ENCODE measurements at regions not wholly inside any gene's neighbourhood (a gene's known extent, or its start where the extent isn't known, plus 50 kb on each side); places are given as distances from the start of the nearest gene placed in this dataset.

DNA sequence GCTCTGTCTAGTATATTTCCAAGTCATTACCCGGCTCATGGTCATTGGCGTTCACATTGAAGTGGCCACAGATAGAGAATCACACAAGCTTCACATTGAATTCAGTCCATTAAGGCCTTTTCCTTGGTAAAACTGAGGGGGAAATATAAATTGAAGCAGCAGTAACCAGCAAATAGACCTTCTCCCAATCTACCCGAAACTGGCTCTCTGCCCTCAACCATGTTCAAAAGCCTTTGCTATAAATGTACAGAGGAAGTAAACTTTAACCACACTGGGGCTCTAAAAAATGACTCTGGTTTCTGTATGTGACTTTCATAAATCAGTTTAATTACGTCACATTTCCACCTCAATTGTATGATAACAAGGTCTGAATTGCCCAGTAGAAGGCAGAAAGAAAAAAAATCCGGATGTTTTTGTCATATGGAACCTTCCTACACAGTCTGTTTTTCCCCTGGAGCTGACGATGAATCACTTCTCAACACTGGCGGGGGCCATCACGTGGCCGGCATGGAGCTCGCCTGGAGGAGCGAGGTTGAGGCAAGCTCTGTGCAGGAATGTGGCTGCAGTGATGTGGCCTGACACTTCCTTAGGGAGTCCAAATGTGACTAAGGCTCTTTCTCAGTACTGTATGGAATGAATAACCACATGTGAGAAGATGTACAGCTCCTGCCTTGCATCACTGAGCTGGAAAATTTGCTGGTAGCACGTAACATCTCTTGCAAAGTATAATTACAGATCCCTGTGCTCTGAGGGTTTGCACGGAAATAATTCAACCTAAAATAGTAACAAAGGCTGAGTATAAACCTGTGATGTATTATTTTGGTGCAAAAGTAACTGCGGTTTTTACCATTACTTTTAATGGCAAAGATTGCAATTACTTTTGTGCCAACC lies 58.6 kb upstream of the SNX9 start:
- Histone ChIP-seq H2AFZ (ENCODE audit: low read depth) (peak overlapping the region; percentile 53; the same call in 1 of the 2 replicates), H3K9me2 (no peaks in the 10 kb centered on the region), H3K9me3 (no peaks in the 10 kb centered on the region), H4K20me1 (ENCODE audit: insufficient read depth) (no peaks in the 10 kb centered on the region), H3K36me3 (replicated peaks in 1 of 2; ENCODE audit: control insufficient read depth in 1 of 2, insufficient read depth in 2 of 2, low read length in 1 of 2) (no peaks in the 10 kb centered on the region), H3K9ac (peak overlapping the region; percentile 52; the same call in 1 of the 2 replicates), H3K4me3 (ENCODE audit: low read depth in 2 of 2, low read length in 1 of 2) (no peak overlapping the region), H3K27me3 (ENCODE audit: insufficient read depth) (no peaks in the 10 kb centered on the region), H3K4me1 (ENCODE audit: control insufficient read depth in 1 of 2, insufficient read depth in 2 of 2, low read depth in 1 of 2, low read length in 1 of 2) (peaks cover 17 to 32% of the 10 kb centered on the region in 2 experiments), H3K79me2 (ENCODE audit: insufficient read depth) (no peaks in the 10 kb centered on the region), H3K4me2 (peak overlapping the region; percentile 63; the same call in 1 of the 2 replicates), H3K27ac (ENCODE audit: low read depth in 2 of 2, low read length in 1 of 2) (peak overlapping the region; percentile 82 to 95), H3F3A (replicated peaks; ENCODE audit: insufficient read depth) (peaks cover 32% of the 10 kb centered on the region)
- DNase-seq, result no peak
- CTCF ChIA-PET, result interaction anchor here (1.4 to 3.6 kb wide), 4 partner anchors 8 to 215 kb away, joined by 3 to 29 read pairs (median 6); no protein-coding TSS in a partner anchor
- POLR2A ChIA-PET, result no interaction called here
- 29% methylated on average over 9 of the region's 14 CpGs for WGBS (ENCODE audit: low lambda C conversion rate)
- TF ChIP-seq GATA2 (CRISPR knock-in tag; IDR thresholded peaks at IDR 0.05), result no peak
- TF ChIP-seq EZH2phosphoT487 (IDR thresholded peaks at IDR 0.05; ENCODE audit: borderline replicate concordance, low read depth), result no peak
- no peak; the same call in 1 of the 2 replicates for TF ChIP-seq RXRA (IDR thresholded peaks at IDR 0.05; ENCODE audit: borderline replicate concordance, low read depth)
- TF ChIP-seq FOXJ3 (CRISPR knock-in tag; IDR thresholded peaks at IDR 0.05), result no peak
- TF ChIP-seq, protein P1, sequence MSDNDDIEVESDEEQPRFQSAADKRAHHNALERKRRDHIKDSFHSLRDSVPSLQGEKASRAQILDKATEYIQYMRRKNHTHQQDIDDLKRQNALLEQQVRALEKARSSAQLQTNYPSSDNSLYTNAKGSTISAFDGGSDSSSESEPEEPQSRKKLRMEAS (IDR thresholded peaks at IDR 0.05; ENCODE audit: low read depth), result peak; percentile 96
- no peak for TF ChIP-seq NRF1 (IDR thresholded peaks at IDR 0.05; ENCODE audit: low read depth, low read length)
- peak; percentile 48; the same call in 1 of the 2 replicates for TF ChIP-seq REST (IDR thresholded peaks at IDR 0.05; ENCODE audit: low read depth, low read length)
- peak; percentile 54; the same call in 1 of the 2 replicates for TF ChIP-seq ELF1 (IDR thresholded peaks at IDR 0.05)
- peak; percentile 84 for TF ChIP-seq TCF12 (IDR thresholded peaks at IDR 0.05)
- peak; percentile 61; the same call in 1 of the 2 replicates for TF ChIP-seq MEF2A (IDR thresholded peaks at IDR 0.05; ENCODE audit: borderline replicate concordance, low read depth)
- peak; percentile 79; the same call in 1 of the 2 replicates for TF ChIP-seq SIN3A (IDR thresholded peaks at IDR 0.05; ENCODE audit: borderline replicate concordance, low read depth, low read length)
- peak; percentile 49; the same call in 1 of the 2 replicates for TF ChIP-seq TEAD4 (IDR thresholded peaks at IDR 0.05; ENCODE audit: borderline replicate concordance, insufficient read depth)
- peak; percentile 46; the same call in 1 of the 2 replicates for TF ChIP-seq POLR2AphosphoS5 (IDR thresholded peaks at IDR 0.05; ENCODE audit: low read depth, low read length)
- TF ChIP-seq YY1 (IDR thresholded peaks at IDR 0.05; ENCODE audit: low read depth), result peak; percentile 39; the same call in 1 of the 2 replicates
- no peak for TF ChIP-seq RCOR1 (IDR thresholded peaks at IDR 0.05; ENCODE audit: low read length)
- no peak for TF ChIP-seq CHD2 (IDR thresholded peaks at IDR 0.05; ENCODE audit: low read length, partially characterized antibody)
- TF ChIP-seq MXI1 (IDR thresholded peaks at IDR 0.05; ENCODE audit: low read depth, low read length), result no peak
- TF ChIP-seq JUND (IDR thresholded peaks at IDR 0.05), result peak; percentile 92
- TF ChIP-seq TAF1 (IDR thresholded peaks at IDR 0.05; ENCODE audit: borderline replicate concordance, low read depth, low read length), result peak; percentile 24; the same call in 1 of the 2 replicates
- TF ChIP-seq, protein P2, sequence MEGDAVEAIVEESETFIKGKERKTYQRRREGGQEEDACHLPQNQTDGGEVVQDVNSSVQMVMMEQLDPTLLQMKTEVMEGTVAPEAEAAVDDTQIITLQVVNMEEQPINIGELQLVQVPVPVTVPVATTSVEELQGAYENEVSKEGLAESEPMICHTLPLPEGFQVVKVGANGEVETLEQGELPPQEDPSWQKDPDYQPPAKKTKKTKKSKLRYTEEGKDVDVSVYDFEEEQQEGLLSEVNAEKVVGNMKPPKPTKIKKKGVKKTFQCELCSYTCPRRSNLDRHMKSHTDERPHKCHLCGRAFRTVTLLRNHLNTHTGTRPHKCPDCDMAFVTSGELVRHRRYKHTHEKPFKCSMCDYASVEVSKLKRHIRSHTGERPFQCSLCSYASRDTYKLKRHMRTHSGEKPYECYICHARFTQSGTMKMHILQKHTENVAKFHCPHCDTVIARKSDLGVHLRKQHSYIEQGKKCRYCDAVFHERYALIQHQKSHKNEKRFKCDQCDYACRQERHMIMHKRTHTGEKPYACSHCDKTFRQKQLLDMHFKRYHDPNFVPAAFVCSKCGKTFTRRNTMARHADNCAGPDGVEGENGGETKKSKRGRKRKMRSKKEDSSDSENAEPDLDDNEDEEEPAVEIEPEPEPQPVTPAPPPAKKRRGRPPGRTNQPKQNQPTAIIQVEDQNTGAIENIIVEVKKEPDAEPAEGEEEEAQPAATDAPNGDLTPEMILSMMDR (IDR thresholded peaks at IDR 0.05), result no peak
- TF ChIP-seq NFIC (IDR thresholded peaks at IDR 0.05; ENCODE audit: borderline replicate concordance), result peak; percentile 66
- TF ChIP-seq GABPA (IDR thresholded peaks at IDR 0.05; ENCODE audit: low read depth), result 0 out of 2 replicates have a peak, but pooled peaks have one; percentile 6
- no peak for TF ChIP-seq RAD21 (IDR thresholded peaks at IDR 0.05; ENCODE audit: low read length)
- no peak for TF ChIP-seq RFX5 (IDR thresholded peaks at IDR 0.05; ENCODE audit: low read length)
- TF ChIP-seq SMC3 (IDR thresholded peaks at IDR 0.05; ENCODE audit: low read depth, low read length), result no peak
- TF ChIP-seq PBX3 (IDR thresholded peaks at IDR 0.05), result peak; percentile 76
- peak in 1 of 2 experiments; percentile 78; a peak in 2 of 4 replicates for TF ChIP-seq EP300 (IDR thresholded peaks at IDR 0.05; ENCODE audit: borderline replicate concordance in 1 of 2, low read depth in 1 of 2, low read length in 1 of 2)

Measured in SK-N-SH (cell line).